Amygdala (tissue), 56 donors: ENCODE measurements at regions not wholly inside any gene's neighbourhood (a gene's known extent, or its start where the extent isn't known, plus 50 kb on each side); places are given as distances from the start of the nearest gene placed in this dataset.

ENCODE experiments used
- DNase-seq, 56 donors: peaks; one replicate each; lab custom pipeline; 2025; lab: John Stamatoyannopoulos, UW

DNA sequence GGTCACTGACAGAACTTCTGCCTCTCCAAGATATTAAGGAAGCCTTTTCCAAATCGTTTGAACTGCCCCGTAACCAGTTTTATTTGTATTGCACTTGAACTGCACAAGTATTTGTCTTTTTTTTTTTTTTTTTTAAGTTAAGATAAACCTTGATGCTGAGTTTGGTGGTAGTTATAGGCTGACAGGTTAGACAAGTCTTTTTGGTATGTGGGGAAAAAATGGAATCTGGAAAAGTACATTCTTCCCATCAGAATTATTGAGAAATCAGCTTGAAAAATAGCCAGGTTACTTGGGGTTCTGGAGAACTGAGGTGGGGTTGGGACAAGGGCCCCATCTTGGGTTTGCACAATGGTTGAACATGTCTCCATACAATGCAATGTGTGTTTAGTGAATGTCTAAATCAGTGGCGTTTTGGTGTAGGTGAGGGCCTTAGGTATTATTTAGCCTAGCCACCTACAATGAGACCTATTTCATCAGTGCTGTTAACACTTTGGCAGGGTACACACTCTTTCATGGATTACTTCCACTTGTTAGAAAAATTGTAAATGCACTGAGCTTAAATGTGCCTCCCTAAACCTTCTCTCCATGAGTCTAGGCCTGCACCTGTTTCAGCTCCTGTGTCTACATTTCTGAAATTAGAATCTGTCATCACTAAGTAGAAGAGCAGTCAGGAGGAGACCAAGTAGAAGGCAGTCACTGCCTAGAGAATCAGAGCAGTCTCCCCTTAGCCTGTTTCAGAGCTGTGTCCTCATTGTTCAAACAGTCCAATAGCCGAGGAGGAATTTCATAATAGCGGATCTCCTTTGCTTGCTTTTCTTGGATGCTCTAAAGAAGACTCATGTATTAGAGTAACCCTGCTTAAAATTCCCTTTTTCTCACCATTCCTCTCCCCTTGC is 140.0 kb upstream of the HMHB1 start:
- no peak for DNase-seq

DNA sequence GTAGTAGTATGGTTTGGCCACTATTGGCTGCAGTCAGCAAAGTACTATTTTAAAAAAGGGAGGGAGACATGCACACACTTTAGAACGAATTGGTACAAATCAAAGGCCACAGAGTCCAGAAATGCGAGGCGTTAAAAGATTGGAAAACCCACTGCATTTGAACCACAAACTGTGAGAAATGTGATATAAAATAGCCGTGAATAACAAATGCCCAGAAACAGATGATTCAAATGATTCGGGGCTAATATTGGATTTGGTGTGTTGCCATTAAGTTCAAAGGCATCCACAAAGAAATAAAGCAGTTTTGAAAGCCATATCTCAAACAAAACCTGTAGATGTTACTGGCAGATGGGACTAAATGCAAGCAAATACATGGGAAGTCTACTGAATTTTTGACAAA is 140.9 kb upstream of the HMHB1 start:
- no peak for DNase-seq

GRCh38 chr5:143665866-143666265 is 146.1 kb upstream of the HMHB1 start:
- DNase-seq, result no peak

- no peak for DNase-seq
Measured at GRCh38 chr5:143664623-143665022, 147.3 kb upstream of the HMHB1 start.

- no peak for DNase-seq
Measured at GRCh38 chr5:143663872-143664271, 148.1 kb upstream of the HMHB1 start.

DNA sequence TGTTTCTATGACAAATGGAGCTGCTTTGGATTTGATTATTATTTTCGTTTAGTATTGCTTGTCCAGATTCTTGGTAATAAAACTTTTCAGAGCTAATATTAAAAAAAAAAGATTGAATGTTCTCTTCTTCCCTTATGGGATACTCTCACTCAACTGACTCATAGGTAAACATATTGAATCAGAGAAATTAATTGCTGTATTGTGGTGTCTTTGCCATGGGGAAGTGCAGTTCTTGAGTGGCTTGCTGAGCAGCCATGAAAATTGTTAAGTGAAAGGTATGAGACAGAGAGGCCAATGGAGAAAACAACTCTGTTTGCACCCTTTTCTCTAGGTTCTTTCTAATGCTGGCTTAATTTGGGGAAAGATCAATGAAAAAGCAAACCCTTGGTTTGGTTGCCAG is 149.9 kb upstream of the HMHB1 start:
- no peak for DNase-seq

DNA sequence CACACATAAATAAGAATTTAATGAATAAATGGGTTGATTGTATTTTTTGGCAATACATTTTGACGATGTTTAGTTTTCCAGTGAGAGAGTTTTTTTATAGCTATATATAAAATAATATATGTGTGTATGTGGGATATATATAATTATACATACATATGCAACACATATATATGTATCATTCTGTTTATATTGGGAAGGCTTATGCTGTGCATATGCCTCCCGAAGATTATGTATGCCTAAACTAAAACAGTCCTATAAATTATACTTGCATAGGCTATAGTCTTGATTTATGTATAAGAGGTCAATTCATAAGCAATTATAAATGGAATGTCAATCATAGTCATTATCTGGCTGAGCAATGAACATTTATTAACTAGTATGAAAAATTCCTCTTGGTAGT is 151.3 kb upstream of the HMHB1 start:
- DNase-seq, result no peak

DNA sequence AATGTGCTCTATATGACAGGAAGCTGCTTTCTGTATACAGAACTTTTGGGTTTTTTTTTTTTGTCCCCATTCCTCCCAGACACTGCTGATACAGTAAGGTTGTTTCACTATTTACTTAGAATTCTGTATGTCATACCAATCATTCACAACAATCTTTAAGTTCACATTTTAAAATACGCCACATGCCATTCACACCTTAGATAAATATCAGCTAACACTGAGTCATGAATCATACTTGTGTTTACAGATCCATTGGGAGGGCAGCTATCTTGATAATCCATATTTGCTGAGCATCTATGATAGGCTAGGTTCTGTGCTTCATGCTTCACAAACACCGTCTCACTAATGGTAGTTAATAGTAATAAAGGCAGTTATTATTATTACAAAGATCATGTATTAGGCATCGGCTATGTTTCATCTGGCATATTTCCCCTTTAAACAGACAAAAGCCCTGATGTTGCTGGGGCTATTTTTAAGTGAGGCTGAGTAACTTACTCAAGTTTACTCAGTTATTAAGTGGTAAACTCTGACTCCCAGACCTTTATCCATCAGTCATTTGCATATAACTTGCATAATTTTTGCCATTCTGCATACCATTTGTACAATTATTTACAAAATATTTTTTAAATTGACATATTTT is 152.2 kb upstream of the HMHB1 start:
- no peak for DNase-seq

- no peak for DNase-seq
Measured at GRCh38 chr5:143658956-143659355, 153.0 kb upstream of the HMHB1 start.

DNA sequence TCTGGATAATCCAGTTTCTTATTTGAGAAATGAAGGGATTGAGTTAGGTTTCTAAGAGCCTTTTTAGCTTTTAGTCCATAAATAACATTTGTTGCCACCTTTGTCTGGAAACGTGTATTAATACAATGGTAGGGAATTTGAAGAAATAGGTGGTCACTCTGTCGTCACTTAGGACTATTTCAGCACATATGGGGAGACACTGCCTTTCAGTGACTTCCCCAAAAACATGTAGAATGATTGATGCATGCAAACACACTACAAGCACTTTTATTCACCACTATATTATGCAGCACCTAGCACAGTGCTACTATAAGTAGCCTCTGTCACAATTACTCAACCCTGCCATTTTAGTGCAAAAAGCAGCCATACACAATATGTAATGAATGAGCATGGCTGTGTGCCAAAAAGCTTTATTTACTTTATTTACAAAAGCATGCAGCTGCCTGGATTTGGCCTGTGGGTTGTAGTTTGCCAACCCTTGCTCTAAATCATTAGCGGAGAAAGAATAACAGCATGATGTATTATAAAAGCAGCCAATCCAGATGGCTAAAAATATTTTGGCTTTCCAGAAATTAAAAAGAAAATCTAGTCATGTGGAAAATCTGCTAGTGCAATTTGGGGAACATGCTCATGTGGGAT is 154.2 kb upstream of the HMHB1 start:
- peak in 1 of 56 donors; percentile 8 for DNase-seq

GRCh38 chr5:143653766-143654282 is 158.1 kb upstream of the HMHB1 start:
- DNase-seq, result no peak

DNA sequence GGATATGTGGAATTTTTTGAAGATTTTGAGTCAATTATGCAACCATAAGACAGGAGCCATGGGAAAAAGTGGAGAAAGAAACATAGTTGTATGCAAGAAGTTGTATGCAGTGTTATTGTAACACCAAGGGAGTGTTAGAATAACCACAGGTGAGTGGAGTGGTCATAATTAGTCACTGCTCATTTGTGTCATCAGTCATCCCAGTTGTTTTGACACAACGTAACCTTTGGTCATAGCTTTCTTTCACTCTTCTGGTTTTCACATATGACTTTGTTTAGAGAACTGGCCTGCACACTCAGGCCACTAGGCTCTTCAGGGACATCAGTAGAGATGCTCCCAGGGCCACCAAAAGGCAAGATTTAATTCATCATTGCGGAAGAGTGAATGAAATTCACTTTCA is 158.7 kb upstream of the HMHB1 start:
- DNase-seq, result no peak

DNA sequence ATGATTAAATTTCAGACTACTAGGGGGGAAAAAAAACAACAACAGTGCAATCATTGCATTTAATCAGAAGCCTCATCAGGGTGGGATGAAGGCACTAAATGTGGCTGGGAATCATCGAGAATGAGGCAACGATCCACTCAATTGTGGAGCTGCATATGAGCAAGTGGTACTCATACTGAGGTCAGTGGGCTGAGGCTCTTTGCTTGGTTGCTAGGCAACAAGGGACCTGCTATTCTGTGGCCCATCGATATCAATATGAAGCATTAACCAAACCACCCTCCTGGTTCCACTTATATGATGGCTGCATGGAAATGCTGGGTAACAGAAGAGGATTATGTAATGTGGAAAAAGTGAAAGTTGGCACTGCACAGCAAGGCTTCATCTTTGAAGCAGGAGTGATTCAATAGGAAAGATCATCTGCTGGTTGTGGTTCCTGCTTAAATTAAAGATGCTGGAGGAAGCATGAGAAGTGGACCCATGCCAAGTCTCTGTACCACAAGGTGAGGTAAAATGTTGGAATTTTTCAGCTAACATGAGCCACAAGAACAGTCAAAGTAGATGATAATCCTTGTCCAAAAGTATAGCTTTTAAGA is 159.8 kb upstream of the HMHB1 start:
- no peak for DNase-seq

DNA sequence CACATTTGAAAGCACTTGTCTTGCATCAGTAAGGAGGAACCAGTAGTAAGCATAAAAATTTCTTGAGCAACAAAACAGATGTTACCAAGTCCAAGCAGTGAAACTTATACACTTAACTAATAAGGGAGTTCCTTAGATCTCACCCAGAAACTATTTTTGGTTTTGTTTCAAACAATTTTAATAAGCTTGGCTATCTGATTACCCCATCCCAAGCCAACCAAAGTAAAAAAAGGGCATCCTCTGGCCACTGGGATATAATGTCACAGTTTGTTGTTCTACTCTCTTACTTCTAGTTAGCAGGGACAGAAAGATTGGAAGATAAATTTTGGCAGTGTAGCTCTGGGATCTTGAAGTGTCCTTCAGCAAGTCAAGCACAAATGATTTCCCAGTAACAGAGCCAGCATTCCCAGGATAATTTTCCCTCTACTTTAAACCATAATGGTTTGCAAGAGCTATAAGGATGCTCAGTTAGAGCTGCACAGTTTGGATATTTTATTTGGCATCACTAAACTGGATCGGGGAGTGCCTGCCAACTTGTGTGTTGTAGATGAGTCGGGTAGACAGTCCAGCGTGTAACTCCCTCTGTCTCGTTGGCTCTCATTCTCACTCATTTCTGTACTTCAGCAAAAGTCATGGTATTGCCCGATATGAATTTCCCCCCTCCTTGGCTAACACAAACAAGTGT is 161.9 kb upstream of the HMHB1 start:
- no peak for DNase-seq

DNA sequence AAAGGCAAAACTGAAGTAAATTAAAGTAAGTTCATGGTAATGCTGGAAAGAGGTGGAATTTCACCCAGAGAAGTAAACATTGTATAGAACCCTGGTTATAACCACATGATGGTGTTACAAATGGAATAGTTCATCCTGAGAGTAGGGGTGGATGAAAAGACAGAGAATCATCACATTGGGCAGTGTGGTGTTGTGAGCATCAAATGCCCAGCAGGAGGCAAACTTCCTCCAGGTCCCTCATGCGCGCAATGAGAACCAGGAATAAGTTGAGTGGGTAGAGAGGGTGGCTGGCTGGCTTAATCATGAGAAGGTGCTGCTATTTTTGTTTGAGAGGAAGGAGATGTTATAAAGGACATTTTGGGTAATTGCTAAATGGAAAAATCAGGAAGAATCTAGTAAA is 163.3 kb upstream of the HMHB1 start:
- DNase-seq, result no peak

GRCh38 chr5:143646961-143647360 is 165.0 kb upstream of the HMHB1 start:
- DNase-seq, result no peak

DNA sequence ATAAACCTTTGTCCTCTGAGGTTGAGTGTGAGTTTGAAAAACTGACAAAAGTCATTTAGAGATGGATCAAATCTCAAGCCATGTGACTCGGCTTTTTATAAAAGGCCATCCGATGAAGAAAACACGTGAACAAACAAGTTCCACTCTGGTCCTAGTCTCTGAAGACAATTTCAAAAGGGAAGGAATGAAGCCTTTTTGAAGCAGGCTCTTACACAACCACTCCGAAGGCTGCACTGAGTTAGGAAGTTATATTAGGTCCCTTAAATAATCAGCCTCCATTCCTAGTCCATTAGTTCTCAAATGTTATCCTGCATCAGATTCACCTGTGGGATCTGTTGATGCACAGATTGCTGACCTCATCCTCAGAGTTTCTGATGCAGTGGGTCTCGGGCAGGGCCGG is 166.6 kb upstream of the HMHB1 start:
- no peak for DNase-seq

- no peak for DNase-seq
Measured at GRCh38 chr5:143644727-143645126, 167.2 kb upstream of the HMHB1 start.

GRCh38 chr5:143642791-143643190 is 169.2 kb upstream of the HMHB1 start:
- no peak for DNase-seq

DNA sequence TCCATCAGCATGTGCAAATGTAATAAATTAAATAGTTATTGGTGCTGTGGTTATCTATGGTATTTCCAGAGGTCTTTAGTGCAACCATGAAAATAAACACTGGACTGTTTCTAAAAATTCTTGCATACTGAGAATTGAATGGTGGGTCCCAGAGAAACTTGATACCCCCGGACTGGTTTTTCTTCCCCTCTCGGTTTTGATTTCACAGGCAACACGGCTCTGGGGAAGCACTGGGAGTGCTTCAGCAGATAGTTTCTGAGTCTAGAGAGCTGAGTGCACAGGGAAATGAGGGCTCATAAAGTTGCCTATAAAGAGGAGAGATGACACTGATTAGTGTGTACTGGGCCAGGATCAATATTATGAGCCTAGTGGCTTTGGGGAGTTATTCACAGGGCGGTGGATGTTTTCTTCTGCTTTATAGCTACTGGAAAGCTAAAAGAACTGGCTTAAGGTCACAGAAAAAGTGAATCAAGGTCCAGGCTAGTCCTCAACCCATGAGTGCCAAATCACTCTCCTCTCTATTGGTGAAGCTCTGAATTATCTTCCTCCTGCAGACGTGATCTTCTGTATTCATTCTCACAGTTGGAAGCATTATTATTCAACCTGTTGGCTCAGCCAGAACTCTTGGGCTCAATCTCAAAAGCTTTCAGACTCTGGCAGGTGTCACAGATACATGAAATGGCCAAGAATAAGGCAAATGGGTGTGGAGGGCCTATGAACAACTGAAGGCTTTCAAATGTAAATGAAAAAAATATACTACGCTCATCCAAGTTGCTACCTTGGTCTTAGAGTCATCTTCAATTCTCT is 170.2 kb upstream of the HMHB1 start:
- no peak for DNase-seq
